Activated CD4-positive, alpha-beta memory T cell treated with anti-CD3 and anti-CD28 coated beads, Interleukin-2, amount 10 ng/mL, durations not matched to agents 7 days and 5 days (primary cell): ENCODE measurements at regions not wholly inside any gene's neighbourhood (a gene's known extent, or its start where the extent isn't known, plus 50 kb on each side); places are given as distances from the start of the nearest gene placed in this dataset.

Source experiments
- CTCF ChIA-PET: fragments of 350-600 bp; sonication (Branson Sonifier 250); formaldehyde crosslinking; loops from one replicate; lab custom pipeline; 2021; ENCODE audit warnings: antibody characterized with exemption, inconsistent platforms; lab: Charles Lee
- POLR2A ChIA-PET: fragments of 350-600 bp; sonication (Branson Sonifier 250); formaldehyde crosslinking; loops from one replicate; lab custom pipeline; 2021; ENCODE audit warnings: antibody characterized with exemption; lab: Charles Lee
- DNase-seq: peaks from one replicate; pipeline ENCODE4 v3.0.0-alpha.2; 2020
- H3K27ac Mint-ChIP-seq: one replicate; pipeline ENCODE4 v1.8.0; 2021; ENCODE audit warnings: mild to moderate bottlenecking, mixed read lengths
- H3K27me3 Mint-ChIP-seq: one replicate; pipeline ENCODE4 v1.8.0; 2021; ENCODE audit warnings: mixed read lengths
- H3K36me3 Mint-ChIP-seq: one replicate; pipeline ENCODE4 v1.8.0; 2021; ENCODE audit warnings: low read depth, mixed read lengths
- H3K4me1 Mint-ChIP-seq: one replicate; pipeline ENCODE4 v1.8.0; 2021; ENCODE audit warnings: mixed read lengths
- H3K4me3 Mint-ChIP-seq: one replicate; pipeline ENCODE4 v1.8.0; 2021; ENCODE audit warnings: mild to moderate bottlenecking, mixed read lengths
- H3K9me3 Mint-ChIP-seq: one replicate; pipeline ENCODE4 v1.8.0; 2021; ENCODE audit warnings: mixed read lengths

- no peak for DNase-seq
- CTCF ChIA-PET = no interaction called here
- Mint-ChIP-seq H3K4me3 (no peak overlapping the region), H3K36me3 (no peaks in the 10 kb centered on the region), H3K27me3 (no peaks in the 10 kb centered on the region), H3K27ac (no peak overlapping the region), H3K4me1 (no peaks in the 10 kb centered on the region), H3K9me3 (no peaks in the 10 kb centered on the region)
- POLR2A ChIA-PET = no interaction called here
Observed at GRCh38 chr5:163369776-163370385, 67.5 kb upstream of the CCNG1 start.

GRCh38 chr5:163373436-163374084 is 63.8 kb upstream of the CCNG1 start:
- CTCF ChIA-PET = no interaction called here
- Mint-ChIP-seq H3K27me3 (no peaks in the 10 kb centered on the region), H3K9me3 (no peaks in the 10 kb centered on the region), H3K27ac (no peak overlapping the region), H3K4me3 (no peak overlapping the region), H3K36me3 (no peaks in the 10 kb centered on the region), H3K4me1 (no peaks in the 10 kb centered on the region)
- DNase-seq = no peak
- POLR2A ChIA-PET = no interaction called here

GRCh38 chr5:163377982-163378381 is 59.4 kb upstream of the CCNG1 start:
- ChIA-PET POLR2A (no interaction called here), CTCF (interaction anchor here (1.1 to 1.3 kb wide), 2 partner anchors 30 to 31 kb away, joined by 3 to 5 read pairs; no protein-coding TSS in a partner anchor)
- Mint-ChIP-seq H3K4me3 (no peak overlapping the region), H3K27me3 (no peaks in the 10 kb centered on the region), H3K9me3 (no peaks in the 10 kb centered on the region), H3K27ac (no peak overlapping the region), H3K36me3 (no peaks in the 10 kb centered on the region), H3K4me1 (no peaks in the 10 kb centered on the region)
- DNase-seq = no peak

- Mint-ChIP-seq H3K4me3 (no peak overlapping the region), H3K27ac (no peak overlapping the region), H3K9me3 (no peaks in the 10 kb centered on the region), H3K27me3 (no peaks in the 10 kb centered on the region), H3K36me3 (no peaks in the 10 kb centered on the region), H3K4me1 (no peaks in the 10 kb centered on the region)
- CTCF ChIA-PET = interaction anchor here (1.3 kb wide), 1 partner anchor 29 kb away, joined by 5 read pairs; no protein-coding TSS in a partner anchor
- DNase-seq = no peak
- POLR2A ChIA-PET = no interaction called here
Observed at GRCh38 chr5:163379298-163380155, 57.9 kb upstream of the CCNG1 start.

- POLR2A ChIA-PET = no interaction called here
- Mint-ChIP-seq H3K36me3 (no peaks in the 10 kb centered on the region), H3K27me3 (peaks cover 3% of the 10 kb centered on the region), H3K27ac (no peak overlapping the region), H3K4me3 (no peak overlapping the region), H3K4me1 (no peaks in the 10 kb centered on the region), H3K9me3 (no peaks in the 10 kb centered on the region)
- CTCF ChIA-PET = no interaction called here
- DNase-seq = no peak
Observed at GRCh38 chr5:163381832-163382231, 55.6 kb upstream of the CCNG1 start.

GRCh38 chr5:163383754-163384153 is 53.6 kb upstream of the CCNG1 start:
- Mint-ChIP-seq H3K27ac (no peak overlapping the region), H3K4me1 (no peaks in the 10 kb centered on the region), H3K27me3 (peaks cover 3% of the 10 kb centered on the region), H3K36me3 (no peaks in the 10 kb centered on the region), H3K9me3 (no peaks in the 10 kb centered on the region), H3K4me3 (no peak overlapping the region)
- CTCF ChIA-PET = interaction anchor here (0.6 to 0.7 kb wide), 2 partner anchors 620 to 766 kb away, joined by 4 to 7 read pairs; no protein-coding TSS in a partner anchor
- no peak for DNase-seq
- POLR2A ChIA-PET = no interaction called here

- Mint-ChIP-seq H3K4me1 (no peaks in the 10 kb centered on the region), H3K36me3 (no peaks in the 10 kb centered on the region), H3K4me3 (no peak overlapping the region), H3K9me3 (no peaks in the 10 kb centered on the region), H3K27me3 (peaks cover 3% of the 10 kb centered on the region), H3K27ac (no peak overlapping the region)
- DNase-seq = no peak
- CTCF ChIA-PET = no interaction called here
- POLR2A ChIA-PET = no interaction called here
Observed at GRCh38 chr5:163384669-163385068, 52.7 kb upstream of the CCNG1 start.

- H3K4me1 Mint-ChIP-seq = no peaks in the 10 kb centered on the region
- ChIA-PET CTCF (no interaction called here), POLR2A (no interaction called here)
- peaks cover 4% of the 10 kb centered on the region for H3K27me3 Mint-ChIP-seq
- no peaks in the 10 kb centered on the region for H3K36me3 Mint-ChIP-seq
- H3K9me3 Mint-ChIP-seq = no peaks in the 10 kb centered on the region
- H3K27ac Mint-ChIP-seq = no peak overlapping the region
- no peak for DNase-seq
- H3K4me3 Mint-ChIP-seq = no peak overlapping the region
Observed at GRCh38 chr5:163385271-163385670, 52.1 kb upstream of the CCNG1 start.

GRCh38 chr5:163385824-163386223 is 51.6 kb upstream of the CCNG1 start:
- ChIA-PET POLR2A (no interaction called here), CTCF (no interaction called here)
- DNase-seq = no peak
- no peak overlapping the region for H3K27ac Mint-ChIP-seq
- no peak overlapping the region for H3K4me3 Mint-ChIP-seq
- H3K27me3 Mint-ChIP-seq = peaks cover 6% of the 10 kb centered on the region
- H3K4me1 Mint-ChIP-seq = no peaks in the 10 kb centered on the region
- no peaks in the 10 kb centered on the region for H3K36me3 Mint-ChIP-seq
- H3K9me3 Mint-ChIP-seq = no peaks in the 10 kb centered on the region

GRCh38 chr5:163386352-163386751 is 51.0 kb upstream of the CCNG1 start:
- no peaks in the 10 kb centered on the region for H3K36me3 Mint-ChIP-seq
- CTCF ChIA-PET = interaction anchor here (0.8 kb wide), 1 partner anchor 22 kb away, joined by 3 read pairs; no protein-coding TSS in a partner anchor

GRCh38 chr5:163387589-163388343 is 49.6 kb upstream of the CCNG1 start:
- no peaks in the 10 kb centered on the region for H3K36me3 Mint-ChIP-seq
- H3K4me3 Mint-ChIP-seq = no peak overlapping the region
- no peak overlapping the region for H3K27ac Mint-ChIP-seq
- ChIA-PET POLR2A (no interaction called here), CTCF (no interaction called here)
- no peak for DNase-seq
- no peaks in the 10 kb centered on the region for H3K9me3 Mint-ChIP-seq
- no peaks in the 10 kb centered on the region for H3K4me1 Mint-ChIP-seq
- H3K27me3 Mint-ChIP-seq = peaks cover 8% of the 10 kb centered on the region

More at GRCh38 chr5:163386352-163386751, 51.0 kb upstream of the CCNG1 start:
- Mint-ChIP-seq H3K4me3 (no peak overlapping the region), H3K4me1 (no peaks in the 10 kb centered on the region), H3K27me3 (peaks cover 8% of the 10 kb centered on the region), H3K9me3 (no peaks in the 10 kb centered on the region), H3K27ac (no peak overlapping the region)
- no peak for DNase-seq
- POLR2A ChIA-PET = no interaction called here
